Amniotic epithelial cell (primary cell): ENCODE measurements at regions not wholly inside any gene's neighbourhood (a gene's known extent, or its start where the extent isn't known, plus 50 kb on each side); places are given as distances from the start of the nearest gene placed in this dataset.

Experiments used
- DNase-seq: peaks from one replicate; pipeline ENCODE4 v3.0.0-alpha.2; 2010; ENCODE audit warnings: low read depth

GRCh38 chr17:68184816-68185436, 62.9 kb upstream of the AMZ2 start:
- no peak for DNase-seq

GRCh38 chr17:68185820-68186219, 62.0 kb upstream of the AMZ2 start:
- DNase-seq, result peak; percentile 26

- no peak for DNase-seq
Measured at GRCh38 chr17:68190495-68190894, 57.3 kb upstream of the AMZ2 start.

- DNase-seq, result no peak
Measured at GRCh38 chr17:68195667-68196393, 52.0 kb upstream of the AMZ2 start.

- no peak for DNase-seq
Measured at GRCh38 chr17:68196394-68197090, 51.3 kb upstream of the AMZ2 start.

DNA sequence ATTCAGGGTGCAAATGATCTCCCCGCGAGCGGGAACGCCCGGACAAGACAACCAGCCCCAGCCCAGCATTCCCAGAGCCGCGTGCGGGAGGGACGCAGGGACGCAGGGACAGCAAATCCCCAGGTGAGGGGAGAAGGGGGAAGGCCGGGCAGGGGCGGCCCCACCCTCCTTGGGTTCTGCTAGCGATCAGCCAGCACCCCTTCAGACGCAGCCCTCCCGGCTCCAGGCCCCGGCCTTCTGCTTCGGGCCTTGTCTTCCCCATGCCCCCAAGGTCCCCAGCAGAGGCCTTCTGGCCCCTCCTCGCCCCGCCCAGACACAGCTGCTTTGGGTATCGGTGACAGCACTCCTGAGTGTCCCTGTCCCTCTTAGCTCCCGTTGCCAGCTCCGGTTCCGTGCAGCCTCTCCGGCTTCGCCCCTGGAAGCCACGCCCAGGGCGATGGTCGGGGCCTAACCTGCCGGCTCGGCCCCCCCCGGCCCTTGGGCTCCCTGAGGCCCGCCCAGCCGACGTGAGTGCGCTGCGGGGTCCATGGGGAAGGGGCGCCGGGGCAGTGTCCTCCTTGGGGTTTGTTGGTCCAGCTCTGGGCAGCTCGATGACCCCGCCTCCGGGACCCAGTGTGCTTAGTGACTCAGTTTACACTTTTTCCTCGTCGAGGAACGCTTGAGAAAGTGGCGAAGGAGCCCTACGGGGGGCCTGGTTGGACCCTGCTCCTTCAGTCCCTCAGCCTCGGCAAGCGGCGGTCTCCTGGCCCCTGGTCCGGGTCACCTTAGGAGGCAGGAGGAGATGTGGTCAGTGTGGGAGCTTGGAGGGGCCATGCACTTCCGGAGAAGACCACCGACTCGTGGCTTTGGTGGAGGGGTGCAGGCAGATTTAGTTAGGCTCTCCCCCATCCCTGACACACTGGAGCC, 50.5 kb upstream of the AMZ2 start:
- DNase-seq, result no peak

GRCh38 chr17:68197997-68198930, 49.6 kb upstream of the AMZ2 start:
- no peak for DNase-seq
